ENCODE measurements at regions not wholly inside any gene's neighbourhood (a gene's known extent, or its start where the extent isn't known, plus 50 kb on each side); places are given as distances from the start of the nearest gene placed in this dataset.

GRCh38 chr6:167501831-167502385 lies 177.0 kb downstream of the TTLL2 start:
- no peak overlapping the region for H3K27ac ChIP-seq (ENCODE audit: low read depth in 2 of 2, low read length in 2 of 2)
- no peaks in the 10 kb centered on the region for H3K27me3 ChIP-seq (ENCODE audit: control insufficient read depth in 2 of 2, insufficient read depth in 2 of 2, low read length in 2 of 2)
- no peak overlapping the region for H3K9ac ChIP-seq (ENCODE audit: low read depth in 1 of 2, low read length in 2 of 2)
- no peaks in the 10 kb centered on the region for H3K36me3 ChIP-seq (ENCODE audit: control insufficient read depth in 2 of 2, insufficient read depth in 2 of 2, low read length in 2 of 2)
- H3K4me3 ChIP-seq (ENCODE audit: low read length in 2 of 2): no peak overlapping the region
- peaks cover 2 to 10% of the 10 kb centered on the region in 2 donors for H3K4me1 ChIP-seq (ENCODE audit: control insufficient read depth in 2 of 2, insufficient read depth in 2 of 2, low read length in 2 of 2)
- H3K9me3 ChIP-seq (ENCODE audit: control insufficient read depth in 2 of 2, low read length in 2 of 2): no peaks in the 10 kb centered on the region

DNA sequence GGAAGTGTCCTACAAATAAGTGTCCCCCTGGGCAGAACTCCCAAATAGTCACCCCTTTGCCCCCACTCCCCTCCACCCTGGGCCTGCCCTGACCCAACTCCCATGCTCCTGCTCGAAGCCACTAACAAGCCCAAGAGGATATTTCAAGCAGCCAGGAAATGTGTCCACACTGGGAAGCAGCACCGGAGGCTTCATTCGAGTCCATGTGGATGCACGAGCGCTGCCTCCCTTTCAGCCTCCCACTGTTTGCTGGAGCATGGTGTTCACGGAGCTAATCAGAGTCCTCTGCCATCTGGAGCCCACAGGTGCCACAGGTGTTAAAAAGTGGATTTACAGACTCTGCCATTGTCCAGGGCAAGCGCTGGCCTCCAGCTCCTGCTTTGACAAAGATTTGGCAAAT lies 177.6 kb downstream of the TTLL2 start:
- no peaks in the 10 kb centered on the region for H3K27me3 ChIP-seq (ENCODE audit: control insufficient read depth in 2 of 2, insufficient read depth in 2 of 2, low read length in 2 of 2)
- H3K36me3 ChIP-seq (ENCODE audit: control insufficient read depth in 2 of 2, insufficient read depth in 2 of 2, low read length in 2 of 2): no peaks in the 10 kb centered on the region
- H3K9ac ChIP-seq (ENCODE audit: low read depth in 1 of 2, low read length in 2 of 2): no peak overlapping the region
- H3K4me3 ChIP-seq (ENCODE audit: low read length in 2 of 2): no peak overlapping the region
- no peaks in the 10 kb centered on the region for H3K9me3 ChIP-seq (ENCODE audit: control insufficient read depth in 2 of 2, low read length in 2 of 2)
- no peak overlapping the region for H3K27ac ChIP-seq (ENCODE audit: low read depth in 2 of 2, low read length in 2 of 2)
- H3K4me1 ChIP-seq (ENCODE audit: control insufficient read depth in 2 of 2, insufficient read depth in 2 of 2, low read length in 2 of 2): peaks cover 2 to 10% of the 10 kb centered on the region in 2 donors

- Histone ChIP-seq H3K27ac (ENCODE audit: low read depth in 2 of 2, low read length in 2 of 2) (no peak overlapping the region), H3K4me3 (ENCODE audit: low read length in 2 of 2) (no peak overlapping the region), H3K9me3 (ENCODE audit: control insufficient read depth in 2 of 2, low read length in 2 of 2) (no peaks in the 10 kb centered on the region), H3K36me3 (ENCODE audit: control insufficient read depth in 2 of 2, insufficient read depth in 2 of 2, low read length in 2 of 2) (no peaks in the 10 kb centered on the region), H3K27me3 (ENCODE audit: control insufficient read depth in 2 of 2, insufficient read depth in 2 of 2, low read length in 2 of 2) (no peaks in the 10 kb centered on the region), H3K4me1 (ENCODE audit: control insufficient read depth in 2 of 2, insufficient read depth in 2 of 2, low read length in 2 of 2) (peaks cover 1 to 5% of the 10 kb centered on the region in 2 donors), H3K9ac (ENCODE audit: low read depth in 1 of 2, low read length in 2 of 2) (no peak overlapping the region)
Measured at GRCh38 chr6:167504385-167504961, 179.6 kb downstream of the TTLL2 start.

DNA sequence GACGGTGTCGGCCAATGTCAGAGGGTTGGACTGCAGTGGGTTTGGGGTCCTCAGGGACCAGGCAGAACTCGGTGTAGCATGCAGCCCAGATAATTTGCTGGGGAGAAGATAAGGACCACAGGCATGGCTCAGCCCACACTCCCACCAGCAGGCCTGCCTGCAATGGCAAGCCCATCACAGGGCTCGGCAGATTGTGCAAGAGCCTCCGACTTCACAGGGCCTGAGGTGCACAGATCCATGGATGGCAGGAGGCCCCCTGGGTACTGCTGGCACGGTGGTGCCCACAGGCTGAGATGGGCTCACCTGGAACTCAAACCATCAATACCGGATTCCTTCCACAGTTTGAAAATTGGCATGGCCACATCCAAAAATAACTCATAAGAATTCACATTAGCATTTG lies 180.3 kb downstream of the TTLL2 start:
- H3K4me1 ChIP-seq (ENCODE audit: control insufficient read depth in 2 of 2, insufficient read depth in 2 of 2, low read length in 2 of 2): no peaks in the 10 kb centered on the region
- no peak overlapping the region for H3K27ac ChIP-seq (ENCODE audit: low read depth in 2 of 2, low read length in 2 of 2)
- H3K27me3 ChIP-seq (ENCODE audit: control insufficient read depth in 2 of 2, insufficient read depth in 2 of 2, low read length in 2 of 2): no peaks in the 10 kb centered on the region
- no peak overlapping the region for H3K9ac ChIP-seq (ENCODE audit: low read depth in 1 of 2, low read length in 2 of 2)
- H3K4me3 ChIP-seq (ENCODE audit: low read length in 2 of 2): no peak overlapping the region
- no peaks in the 10 kb centered on the region for H3K36me3 ChIP-seq (ENCODE audit: control insufficient read depth in 2 of 2, insufficient read depth in 2 of 2, low read length in 2 of 2)
- H3K9me3 ChIP-seq (ENCODE audit: control insufficient read depth in 2 of 2, low read length in 2 of 2): no peaks in the 10 kb centered on the region

- no peak overlapping the region for H3K4me3 ChIP-seq (ENCODE audit: low read length in 2 of 2)
- H3K9ac ChIP-seq (ENCODE audit: low read depth in 1 of 2, low read length in 2 of 2): no peak overlapping the region
- no peaks in the 10 kb centered on the region for H3K9me3 ChIP-seq (ENCODE audit: control insufficient read depth in 2 of 2, low read length in 2 of 2)
- H3K27ac ChIP-seq (ENCODE audit: low read depth in 2 of 2, low read length in 2 of 2): no peak overlapping the region
- no peaks in the 10 kb centered on the region for H3K36me3 ChIP-seq (ENCODE audit: control insufficient read depth in 2 of 2, insufficient read depth in 2 of 2, low read length in 2 of 2)
- H3K4me1 ChIP-seq (ENCODE audit: control insufficient read depth in 2 of 2, insufficient read depth in 2 of 2, low read length in 2 of 2): no peaks in the 10 kb centered on the region
- H3K27me3 ChIP-seq (ENCODE audit: control insufficient read depth in 2 of 2, insufficient read depth in 2 of 2, low read length in 2 of 2): no peaks in the 10 kb centered on the region
Measured at GRCh38 chr6:167505782-167506181, 180.9 kb downstream of the TTLL2 start.

DNA sequence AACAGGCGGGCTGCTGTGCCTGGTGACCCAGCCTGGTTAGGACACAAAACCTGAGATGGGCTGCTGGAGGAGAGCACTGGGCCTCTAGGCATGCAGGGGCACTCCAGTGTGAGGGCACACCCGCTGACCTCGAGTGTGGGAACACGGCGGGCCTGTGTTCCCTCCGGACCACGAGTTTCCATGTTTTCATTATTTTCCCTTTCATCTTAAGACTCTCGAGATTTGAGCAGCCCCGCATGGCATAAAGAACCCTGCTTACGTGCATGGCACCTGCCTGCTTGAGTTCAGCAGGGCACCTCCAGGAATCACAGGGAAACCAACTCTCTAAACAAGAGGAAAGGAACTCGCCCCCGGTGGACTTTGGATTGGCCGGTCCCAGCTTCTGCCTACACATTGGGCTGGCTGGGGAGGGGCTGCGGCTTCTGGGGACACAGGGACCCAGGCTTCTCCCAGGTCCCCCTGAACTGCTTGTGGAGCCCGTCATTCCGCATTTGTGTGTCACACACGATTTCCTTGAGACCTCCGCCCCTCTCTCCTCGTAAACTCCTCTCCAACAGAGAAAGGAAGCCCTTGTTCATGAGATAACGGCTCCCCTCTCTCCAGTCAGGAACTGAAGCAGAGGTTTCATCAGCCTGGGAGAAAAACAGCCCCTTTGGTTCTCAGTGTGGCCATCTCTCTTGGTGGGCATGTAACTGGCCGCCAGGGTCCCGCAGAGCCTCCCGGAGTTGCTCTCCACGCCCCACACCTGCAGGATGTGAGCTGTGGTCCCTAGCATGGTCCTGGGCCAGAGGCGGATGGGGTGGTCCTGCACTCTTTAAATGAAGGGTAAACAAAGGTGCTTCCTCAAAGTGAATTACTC lies 181.8 kb downstream of the TTLL2 start:
- Histone ChIP-seq H3K4me3 (ENCODE audit: low read length in 2 of 2) (no peak overlapping the region), H3K36me3 (ENCODE audit: control insufficient read depth in 2 of 2, insufficient read depth in 2 of 2, low read length in 2 of 2) (no peaks in the 10 kb centered on the region), H3K27me3 (ENCODE audit: control insufficient read depth in 2 of 2, insufficient read depth in 2 of 2, low read length in 2 of 2) (no peaks in the 10 kb centered on the region), H3K27ac (ENCODE audit: low read depth in 2 of 2, low read length in 2 of 2) (no peak overlapping the region), H3K9ac (ENCODE audit: low read depth in 1 of 2, low read length in 2 of 2) (no peak overlapping the region), H3K4me1 (ENCODE audit: control insufficient read depth in 2 of 2, insufficient read depth in 2 of 2, low read length in 2 of 2) (no peaks in the 10 kb centered on the region), H3K9me3 (ENCODE audit: control insufficient read depth in 2 of 2, low read length in 2 of 2) (no peaks in the 10 kb centered on the region)

GRCh38 chr6:167507376-167507945 lies 182.6 kb downstream of the TTLL2 start:
- Histone ChIP-seq H3K9me3 (ENCODE audit: control insufficient read depth in 2 of 2, low read length in 2 of 2) (no peaks in the 10 kb centered on the region), H3K27ac (ENCODE audit: low read depth in 2 of 2, low read length in 2 of 2) (no peak overlapping the region), H3K27me3 (ENCODE audit: control insufficient read depth in 2 of 2, insufficient read depth in 2 of 2, low read length in 2 of 2) (no peaks in the 10 kb centered on the region), H3K36me3 (ENCODE audit: control insufficient read depth in 2 of 2, insufficient read depth in 2 of 2, low read length in 2 of 2) (no peaks in the 10 kb centered on the region), H3K9ac (ENCODE audit: low read depth in 1 of 2, low read length in 2 of 2) (no peak overlapping the region), H3K4me3 (ENCODE audit: low read length in 2 of 2) (no peak overlapping the region), H3K4me1 (ENCODE audit: control insufficient read depth in 2 of 2, insufficient read depth in 2 of 2, low read length in 2 of 2) (no peaks in the 10 kb centered on the region)

- H3K36me3 ChIP-seq (ENCODE audit: control insufficient read depth in 2 of 2, insufficient read depth in 2 of 2, low read length in 2 of 2): no peaks in the 10 kb centered on the region
- no peak overlapping the region for H3K27ac ChIP-seq (ENCODE audit: low read depth in 2 of 2, low read length in 2 of 2)
- no peaks in the 10 kb centered on the region for H3K27me3 ChIP-seq (ENCODE audit: control insufficient read depth in 2 of 2, insufficient read depth in 2 of 2, low read length in 2 of 2)
- H3K4me3 ChIP-seq (ENCODE audit: low read length in 2 of 2): no peak overlapping the region
- no peaks in the 10 kb centered on the region for H3K9me3 ChIP-seq (ENCODE audit: control insufficient read depth in 2 of 2, low read length in 2 of 2)
- no peak overlapping the region for H3K9ac ChIP-seq (ENCODE audit: low read depth in 1 of 2, low read length in 2 of 2)
- H3K4me1 ChIP-seq (ENCODE audit: control insufficient read depth in 2 of 2, insufficient read depth in 2 of 2, low read length in 2 of 2): no peaks in the 10 kb centered on the region
Measured at GRCh38 chr6:167508919-167509852, 184.3 kb downstream of the TTLL2 start.

DNA sequence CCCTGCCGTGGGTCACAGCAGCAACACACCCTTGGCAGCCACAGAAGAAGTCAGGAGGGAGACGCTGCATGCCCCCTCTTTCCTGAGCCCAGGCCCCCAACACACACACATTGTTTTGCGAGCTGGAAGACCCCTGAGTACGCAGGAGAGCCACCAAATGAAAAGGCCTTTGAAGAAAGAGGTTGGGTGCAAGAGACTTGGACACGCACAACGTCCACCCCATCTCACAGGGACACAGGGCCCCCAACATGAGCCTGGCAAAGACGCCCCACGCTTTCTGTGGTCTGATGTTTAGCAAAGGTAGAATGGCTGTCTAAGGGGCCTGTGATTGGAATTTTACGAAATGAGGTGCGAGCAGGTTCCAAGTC lies 185.0 kb downstream of the TTLL2 start:
- Histone ChIP-seq H3K9ac (ENCODE audit: low read depth in 1 of 2, low read length in 2 of 2) (no peak overlapping the region), H3K4me1 (ENCODE audit: control insufficient read depth in 2 of 2, insufficient read depth in 2 of 2, low read length in 2 of 2) (no peaks in the 10 kb centered on the region), H3K9me3 (ENCODE audit: control insufficient read depth in 2 of 2, low read length in 2 of 2) (no peaks in the 10 kb centered on the region), H3K4me3 (ENCODE audit: low read length in 2 of 2) (no peak overlapping the region), H3K27me3 (ENCODE audit: control insufficient read depth in 2 of 2, insufficient read depth in 2 of 2, low read length in 2 of 2) (no peaks in the 10 kb centered on the region), H3K27ac (ENCODE audit: low read depth in 2 of 2, low read length in 2 of 2) (no peak overlapping the region), H3K36me3 (ENCODE audit: control insufficient read depth in 2 of 2, insufficient read depth in 2 of 2, low read length in 2 of 2) (no peaks in the 10 kb centered on the region)
